CD4-positive, alpha-beta T cell treated with Interleukin-6 for 4 hours (primary cell): ENCODE measurements at regions not wholly inside any gene's neighbourhood (a gene's known extent, or its start where the extent isn't known, plus 50 kb on each side); places are given as distances from the start of the nearest gene placed in this dataset.
A peak's percentile ranks its signal among the peaks of the same experiment; 100 is the strongest.

Experiments used
- DNase-seq: peaks from one replicate; pipeline ENCODE4 v3.0.0-alpha.2; 2020; ENCODE audit warnings: mixed read lengths

GRCh38 chr11:15625691-15626090 is 511.0 kb downstream of the INSC start:
- no peak for DNase-seq

DNA sequence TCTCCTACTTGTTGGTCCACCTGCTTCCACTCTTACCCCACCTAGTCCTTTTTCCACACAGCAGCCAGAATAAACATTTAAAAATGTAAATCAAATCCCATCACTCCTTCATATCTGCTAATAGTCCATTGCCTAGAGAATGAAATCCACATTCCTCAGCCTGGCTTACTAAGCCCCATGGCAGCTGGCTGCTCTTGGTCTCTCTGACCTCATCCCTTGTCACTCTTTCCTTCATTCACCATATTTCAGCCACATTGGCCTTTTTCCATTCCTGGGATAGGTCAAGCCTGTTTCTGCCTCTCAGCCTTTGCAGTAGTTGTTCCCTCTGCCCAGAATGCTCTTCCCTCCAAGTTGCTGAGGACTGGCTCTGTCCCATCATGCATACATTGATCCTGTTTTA is 512.8 kb downstream of the INSC start:
- no peak for DNase-seq

GRCh38 chr11:15629690-15630321 is 515.1 kb downstream of the INSC start:
- DNase-seq, result no peak

DNA sequence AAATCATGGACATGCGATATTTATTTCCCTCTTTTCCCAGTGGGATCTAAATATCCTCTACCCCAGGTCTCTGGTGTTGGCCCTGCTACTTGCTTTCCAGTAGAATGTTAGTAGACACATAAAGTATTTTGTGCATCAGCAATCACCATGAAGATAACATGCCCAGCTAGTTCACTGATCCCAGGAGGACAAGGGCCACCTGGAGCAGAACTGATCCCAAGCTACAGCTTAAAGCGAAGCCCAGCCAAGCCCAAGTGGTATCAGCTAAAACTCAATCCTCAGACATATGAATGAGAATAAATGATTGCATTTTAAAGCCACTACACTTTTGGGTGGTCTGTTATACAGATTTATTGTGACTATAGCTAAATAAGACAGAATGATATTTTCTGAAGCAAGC is 516.2 kb downstream of the INSC start:
- no peak for DNase-seq

DNA sequence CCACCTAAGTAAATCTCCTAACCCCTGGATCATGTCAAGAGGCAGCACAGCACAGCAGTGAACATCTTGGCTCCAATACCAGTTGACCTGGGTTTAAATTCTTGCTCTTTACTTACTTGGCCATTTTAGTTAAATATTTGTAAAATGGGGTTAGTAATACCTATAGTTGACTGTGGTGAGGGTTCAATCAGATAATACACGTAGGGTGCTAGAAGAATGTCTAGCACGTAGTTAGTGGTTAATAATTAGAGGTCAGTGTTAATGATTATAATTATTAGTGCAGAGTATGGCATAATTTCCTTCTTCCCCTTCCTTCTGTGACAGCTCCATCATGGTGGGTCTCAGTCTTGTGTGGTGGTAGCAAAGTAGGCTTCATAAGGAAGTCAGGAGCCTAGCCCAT is 520.8 kb downstream of the INSC start:
- no peak for DNase-seq

DNA sequence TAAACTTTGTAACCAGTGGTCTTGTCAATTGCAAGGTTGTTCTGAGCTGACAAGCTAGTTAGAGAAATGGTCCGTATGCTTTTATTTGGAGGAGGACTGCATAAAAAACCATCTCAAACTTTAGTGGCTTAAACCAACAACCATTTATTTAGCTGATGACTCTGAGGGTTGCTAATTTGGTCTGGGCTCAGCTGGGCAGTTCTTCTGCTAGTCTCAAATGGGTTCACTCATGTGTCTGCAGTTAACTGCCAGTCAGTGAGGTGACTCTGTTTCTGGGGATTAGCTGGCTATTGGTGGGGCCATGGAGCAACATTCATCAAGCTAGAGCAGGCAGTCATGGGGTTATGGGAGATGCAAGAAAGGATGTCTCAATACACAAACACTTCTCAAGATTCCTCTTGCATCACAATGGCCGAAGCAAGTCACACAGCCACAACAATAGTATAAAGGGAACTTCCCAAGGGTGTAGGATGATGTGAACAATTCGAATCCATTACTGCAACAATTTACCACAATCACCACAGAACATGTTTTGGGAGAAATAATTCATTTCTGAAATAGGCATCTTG is 521.9 kb downstream of the INSC start:
- DNase-seq, result no peak

DNA sequence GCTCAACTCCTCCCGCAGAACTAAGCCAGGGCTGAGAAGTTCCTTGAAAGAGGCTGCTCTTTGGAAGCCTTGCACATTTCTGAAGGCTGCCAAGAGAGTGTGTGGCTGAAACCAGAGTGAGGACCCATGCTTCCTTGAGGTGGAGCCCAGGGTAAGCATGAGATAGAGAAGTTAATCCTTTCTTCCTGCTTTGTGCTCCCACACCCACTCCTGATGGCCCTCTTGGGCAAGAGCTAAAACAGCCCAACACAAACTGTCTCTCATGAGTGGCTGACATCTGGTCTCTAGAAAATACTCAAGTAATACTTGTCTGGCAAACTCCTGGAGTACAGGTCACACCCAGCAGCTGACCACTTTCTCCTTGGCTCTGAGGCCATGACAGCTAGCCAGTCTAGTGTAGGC is 523.7 kb downstream of the INSC start:
- DNase-seq, result no peak

DNA sequence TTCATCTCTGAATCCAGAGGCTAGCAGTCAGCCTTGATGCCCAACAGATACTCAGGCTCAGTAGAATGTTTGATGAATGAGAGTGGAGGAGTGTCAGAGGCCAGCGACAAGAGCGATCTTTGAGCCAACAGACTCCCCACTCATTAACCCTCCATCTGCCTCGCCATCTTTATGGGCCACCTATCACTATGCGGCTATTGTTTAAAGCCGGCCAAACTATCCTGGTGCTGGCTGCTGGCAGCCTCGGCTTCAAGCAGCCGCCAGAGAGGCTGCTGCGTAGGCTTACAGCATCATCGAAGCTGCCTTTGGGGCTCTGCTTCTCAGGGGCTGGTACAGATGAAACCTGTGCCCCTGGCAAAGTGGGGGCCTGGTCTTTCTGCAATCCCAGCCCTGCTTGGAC is 525.6 kb downstream of the INSC start:
- DNase-seq, result no peak

DNA sequence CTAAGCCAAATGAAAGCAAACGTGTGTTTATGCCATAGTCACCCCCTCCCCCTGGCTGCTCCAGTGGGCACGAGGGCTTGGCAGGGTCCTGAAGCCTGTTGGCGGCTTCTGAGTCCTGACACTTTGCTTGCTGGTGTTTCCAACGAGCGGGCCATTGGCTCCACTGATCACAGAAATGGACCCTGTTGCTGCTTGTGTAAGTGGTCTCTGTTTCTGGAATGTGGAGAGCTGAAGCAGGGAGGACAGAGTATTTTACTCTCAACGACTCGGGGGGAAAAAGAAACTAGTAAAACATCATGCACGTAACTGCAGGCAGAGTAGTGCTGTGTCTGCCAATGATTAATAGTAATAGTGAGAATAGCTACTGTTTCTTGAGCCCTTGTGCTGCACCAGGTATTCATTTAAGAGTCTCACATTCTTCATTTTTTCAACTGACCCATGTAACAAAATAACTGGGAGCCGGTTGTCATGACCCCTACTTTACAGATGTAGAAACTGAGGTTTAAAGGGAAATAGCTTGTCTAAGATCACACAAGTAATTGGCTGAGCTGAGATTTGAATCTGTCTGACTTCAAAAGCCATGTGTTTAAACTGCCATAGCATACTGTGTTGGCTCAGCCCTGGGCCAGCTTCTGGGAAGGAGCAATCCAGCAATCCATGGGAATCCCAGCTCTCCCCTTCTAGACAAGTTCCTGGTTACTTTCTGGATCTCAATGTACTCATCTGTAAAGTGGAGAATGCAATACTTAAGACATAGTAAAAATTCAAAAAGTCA is 526.7 kb downstream of the INSC start:
- DNase-seq, result no peak

- no peak for DNase-seq
Measured at GRCh38 chr11:15645201-15645600, 530.5 kb downstream of the INSC start.

GRCh38 chr11:15649371-15650104 is 534.8 kb downstream of the INSC start:
- no peak for DNase-seq

GRCh38 chr11:15650105-15650938 is 535.6 kb downstream of the INSC start:
- DNase-seq, result peak; percentile 54

GRCh38 chr11:15651033-15651432 is 536.3 kb downstream of the INSC start:
- DNase-seq, result no peak

- DNase-seq, result no peak
Measured at GRCh38 chr11:15651816-15652215, 537.1 kb downstream of the INSC start.

GRCh38 chr11:15653191-15653710 is 538.5 kb downstream of the INSC start:
- DNase-seq, result no peak

- no peak for DNase-seq
Measured at GRCh38 chr11:15654451-15654850, 539.7 kb downstream of the INSC start.

- no peak for DNase-seq
Measured at GRCh38 chr11:15655552-15655951, 540.8 kb downstream of the INSC start.

DNA sequence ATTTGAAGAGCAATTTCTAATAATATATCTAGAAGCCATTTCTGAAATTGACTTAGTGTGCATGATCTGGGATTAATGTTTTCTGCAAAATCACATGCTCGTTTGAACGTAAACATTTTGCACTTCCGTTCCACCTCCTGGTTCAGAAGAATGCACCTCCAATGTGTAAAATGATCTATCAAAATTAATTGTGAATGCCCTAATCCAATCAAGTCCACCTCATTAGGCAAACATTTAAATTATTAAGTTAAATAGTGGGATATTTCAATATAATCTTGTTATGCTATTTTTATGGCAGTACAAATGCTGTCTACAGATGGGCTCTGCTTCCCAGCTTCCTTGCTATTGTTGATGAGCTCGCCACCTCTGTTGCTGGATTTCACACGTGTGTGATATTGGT is 542.5 kb downstream of the INSC start:
- DNase-seq, result no peak

DNA sequence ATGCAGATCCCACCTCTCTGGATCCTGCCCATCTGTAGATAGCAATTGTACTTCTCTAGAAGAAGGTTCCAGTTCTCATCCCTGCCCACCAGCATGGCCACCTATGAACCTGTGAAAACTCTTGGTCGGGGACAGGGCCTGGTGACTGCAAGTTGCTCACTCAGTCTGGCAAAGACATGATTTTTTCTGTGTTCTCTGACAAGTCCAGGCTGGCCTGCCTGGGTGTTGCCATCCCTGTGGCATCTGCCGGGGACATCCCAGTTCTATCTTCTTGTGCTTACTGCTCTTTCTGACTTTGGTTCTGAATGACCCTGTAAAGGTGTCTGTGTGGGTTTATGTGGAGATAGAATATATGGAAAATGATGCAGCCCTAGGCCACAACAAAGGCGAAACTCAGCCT is 545.8 kb downstream of the INSC start:
- DNase-seq, result no peak

DNA sequence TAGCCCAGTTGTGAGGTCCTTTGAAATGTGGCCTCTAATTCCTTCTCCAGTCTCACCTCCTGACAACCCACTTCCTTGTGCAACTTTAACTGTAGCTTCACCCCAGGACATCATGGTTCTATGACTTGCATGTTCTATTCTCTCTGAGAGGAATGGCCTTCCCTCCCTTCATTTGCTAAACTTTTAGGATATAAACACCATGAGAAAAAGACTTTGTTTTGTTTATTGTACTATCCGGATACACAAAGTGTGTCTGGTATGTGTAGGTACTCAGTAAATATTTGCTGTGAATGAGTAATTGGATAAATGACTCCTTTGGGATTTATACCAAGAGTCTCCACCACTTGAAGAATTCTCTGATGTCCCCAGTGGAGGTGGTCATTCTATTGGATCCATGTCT is 547.6 kb downstream of the INSC start:
- no peak for DNase-seq

DNA sequence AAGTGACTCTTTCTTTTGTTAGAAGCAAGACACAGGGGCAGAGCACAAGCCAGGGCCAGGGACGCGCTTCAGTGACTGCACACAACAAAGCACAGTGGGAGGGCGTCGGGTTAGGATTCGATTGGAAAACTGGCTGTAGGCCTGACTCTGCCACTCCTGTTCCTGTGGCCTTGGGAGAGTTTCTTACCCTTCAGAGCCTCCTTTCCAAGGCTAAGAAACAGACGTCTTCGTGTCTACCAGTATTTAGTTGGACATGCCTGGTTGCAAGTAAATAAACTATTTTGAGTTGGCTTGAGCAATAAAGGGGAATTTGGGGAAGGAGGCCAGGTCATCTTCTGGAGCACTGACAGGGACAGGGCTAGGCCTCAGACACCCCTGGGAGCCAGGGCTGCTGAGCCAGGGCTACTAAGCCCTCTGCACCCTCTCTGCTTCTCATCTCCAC is 549.1 kb downstream of the INSC start:
- no peak for DNase-seq

DNA sequence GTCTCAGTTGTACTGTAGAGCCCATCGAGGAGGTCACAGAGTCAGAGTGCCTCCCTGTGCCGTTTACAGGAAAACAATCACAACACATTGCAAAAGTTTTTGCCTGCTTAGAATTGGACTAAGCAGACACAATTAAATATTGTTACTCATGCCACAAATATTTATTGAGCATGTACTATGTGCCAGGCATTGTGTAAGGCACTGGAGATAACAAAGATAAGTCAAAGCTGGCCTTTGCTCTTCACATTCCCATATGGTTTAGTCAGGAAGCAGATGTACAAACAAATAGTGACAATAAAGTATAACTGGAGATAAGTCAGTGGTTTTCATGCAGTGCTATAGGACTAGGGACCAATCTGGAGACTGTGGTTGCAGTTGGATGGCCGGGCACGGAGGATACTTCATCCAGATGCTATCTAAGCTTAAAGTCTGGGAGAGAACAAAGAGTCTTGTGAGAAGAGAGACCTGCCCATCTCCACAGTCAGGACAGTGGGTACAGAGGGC is 550.7 kb downstream of the INSC start:
- DNase-seq, result no peak
